HepG2 (cell line): ENCODE measurements at regions not wholly inside any gene's neighbourhood (a gene's known extent, or its start where the extent isn't known, plus 50 kb on each side); places are given as distances from the start of the nearest gene placed in this dataset.

Source experiments
- ATAC-seq: fragments of 200-7000 bp; cut with Tn5 transposase; 3 replicates; pipeline ENCODE4 v1.9.1; 2020; ENCODE audit warnings: mild to moderate bottlenecking, moderate library complexity
- BruUV-seq: library from RNA; stranded (reverse); fragments of 400-500 nt; replicated peaks from 2 replicates; lab custom pipeline; 2021; lab: Mats Ljungman, UMichigan
- CTCF ChIA-PET: fragments of 300-600 bp; formaldehyde crosslinking; extraction: SDS; loops from one replicate; lab custom pipeline; 2021; ENCODE audit warnings: low total read pairs, inconsistent platforms, low intra/inter-chr PET ratio; lab: Yijun Ruan, JAX
- POLR2A ChIA-PET: fragments of 350-600 bp; sonication (Branson Sonifier 250); formaldehyde crosslinking; loops from one replicate; lab custom pipeline; 2020; ENCODE audit warnings: antibody characterized with exemption, inconsistent platforms; lab: Yijun Ruan, JAX
- DNase-seq: peaks from one replicate; pipeline ENCODE4 v3.0.0-alpha.2; 2015; ENCODE audit warnings: low spot score
- FAIRE-seq: peaks from 3 replicates; lab custom pipeline; 2011; peaks lifted over from hg19 to GRCh38; lab: Jason Lieb, UNC
- H2AFZ ChIP-seq: one replicate; pipeline ENCODE4 v1.6.1; 2011; ENCODE audit warnings: low read length, inconsistent platforms
- H3K27ac ChIP-seq: fragments of 300-600 bp; 3 replicates; pipeline ENCODE4 v1.8.0; 2011; ENCODE audit warnings: mixed run types, mild to moderate bottlenecking, mixed read lengths, low read length, inconsistent platforms; ENCODE audit not compliant: insufficient read depth; ENCODE audit errors: extremely low read length
- H3K27me3 ChIP-seq, 2 experiments: fragments of 200-600 bp in 1 of 2; 2 replicates in 1 of 2; 3 replicates in 1 of 2; pipeline versions ENCODE4 v1.6.0 to v1.8.0; 2011; ENCODE audit warnings: low read length in 2 of 2, mild to moderate bottlenecking in 2 of 2, moderate library complexity in 2 of 2, inconsistent platforms in 1 of 2; ENCODE audit not compliant: insufficient read depth in 2 of 2, control insufficient read depth in 1 of 2
- H3K36me3 ChIP-seq, 2 experiments: fragments of 200-600 bp in 1 of 2; replicated peaks in 1 of 2; 2 replicates in 1 of 2; 3 replicates in 1 of 2; pipeline versions ENCODE4 v1.5.1 to v1.8.0; 2011; ENCODE audit warnings: low read length in 2 of 2, inconsistent platforms in 1 of 2; ENCODE audit not compliant: insufficient read depth in 2 of 2, control insufficient read depth in 1 of 2
- H3K4me1 ChIP-seq: 2 replicates; pipeline ENCODE4 v1.5.1; 2012; ENCODE audit warnings: low read length, inconsistent platforms; ENCODE audit not compliant: insufficient read depth
- H3K4me2 ChIP-seq: 2 replicates; pipeline ENCODE4 v1.6.0; 2011; ENCODE audit warnings: low read depth, low read length, inconsistent platforms
- H3K4me3 ChIP-seq, 3 experiments: fragments of 200-600 bp in 1 of 3; sonication (generic), shearing (Covaris generic) in 1 of 3; replicated peaks in 1 of 3; 2 replicates each; pipeline ENCODE4 v1.5.1; 2011 to 2016; ENCODE audit warnings: low read length in 3 of 3, inconsistent platforms in 2 of 3, low read depth in 2 of 3, mild to moderate bottlenecking in 2 of 3, control low read depth in 1 of 3, mixed read lengths in 1 of 3; ENCODE audit not compliant: insufficient read depth in 1 of 3
- H3K79me2 ChIP-seq: one replicate; pipeline ENCODE4 v1.6.1; 2011; ENCODE audit warnings: low read length, inconsistent platforms; ENCODE audit not compliant: insufficient read depth
- H3K9ac ChIP-seq: 2 replicates; pipeline ENCODE4 v1.6.0; 2011; ENCODE audit warnings: mild to moderate bottlenecking, low read depth, low read length, inconsistent platforms; ENCODE audit not compliant: insufficient read depth
- H3K9me3 ChIP-seq: 2 replicates; pipeline ENCODE4 v1.5.1; 2012; ENCODE audit warnings: mild to moderate bottlenecking, low read length
- H4K20me1 ChIP-seq: 2 replicates; pipeline ENCODE4 v1.6.0; 2011; ENCODE audit warnings: inconsistent platforms, mild to moderate bottlenecking, low read length, moderate library complexity; ENCODE audit not compliant: insufficient read depth
- FOXK1 ChIP-seq: sonication (generic); formaldehyde crosslinking; IDR thresholded peaks from 2 replicates; pipeline ENCODE4 v1.4.0; 2020; ENCODE audit warnings: low read depth, missing genetic modification reagents, borderline replicate concordance
- KDM2A ChIP-seq: sonication (generic); formaldehyde crosslinking; IDR thresholded peaks from 2 replicates; pipeline ENCODE4 v1.4.0; 2020; ENCODE audit warnings: low read depth, missing genetic modification reagents, borderline replicate concordance
- PHB2 ChIP-seq: fragments of 450-650 bp; IDR thresholded peaks from 2 replicates; pipeline ENCODE4 v1.6.1; 2018; ENCODE audit not compliant: partially characterized antibody
- TBP ChIP-seq: sonication (generic); formaldehyde crosslinking; IDR thresholded peaks from 2 replicates; pipeline ENCODE4 v1.5.0; 2020; ENCODE audit warnings: missing genetic modification reagents
- TFDP2 ChIP-seq: sonication (generic); formaldehyde crosslinking; IDR thresholded peaks from 2 replicates; pipeline ENCODE4 v1.4.0; 2020; ENCODE audit warnings: missing genetic modification reagents
- ZC3H4 ChIP-seq: sonication (generic); formaldehyde crosslinking; IDR thresholded peaks from 2 replicates; pipeline ENCODE4 v1.4.0; 2020; ENCODE audit warnings: missing genetic modification reagents, borderline replicate concordance
- ZNF253 ChIP-seq: sonication (generic); formaldehyde crosslinking; IDR thresholded peaks from 2 replicates; pipeline ENCODE4 v1.8.0; 2022; ENCODE audit warnings: mild to moderate bottlenecking, missing genetic modification reagents, borderline replicate concordance
- ZNF557 ChIP-seq: sonication (generic); formaldehyde crosslinking; IDR thresholded peaks from 2 replicates; pipeline ENCODE4 v1.4.0; 2020; ENCODE audit warnings: missing genetic modification reagents
- ZNF597 ChIP-seq: sonication (generic); formaldehyde crosslinking; IDR thresholded peaks from 2 replicates; pipeline ENCODE4 v1.5.0; 2020; ENCODE audit warnings: missing genetic modification reagents
- WGBS: methylation state at CpG from one replicate; pipeline ENCODE4 v1.1.6; 2017; ENCODE audit warnings: low lambda C conversion rate; 5-methylcytosine and 5-hydroxymethylcytosine counted together
- in situ Hi-C: cut with HindIII; loops from 2 replicates; pipeline ENCODE4 v1.10.0; 2017; ENCODE audit warnings: low pct_unique_long_range_greater_than_20kb; ENCODE audit not compliant: extremely low pct_ligation_motif_present
- intact Hi-C: fragments of 100-400 bp; cut with micrococcal nuclease; formaldehyde crosslinking; loops from one replicate; pipeline ENCODE4 v1.10.0; 2022; ENCODE audit not compliant: unreplicated experiment
- TF ChIP-seq, protein P1 (sequence below): fragments of 450-650 bp; IDR thresholded peaks from 2 replicates; pipeline ENCODE4 v1.6.1; 2016
- TF ChIP-seq, protein P2 (sequence below): sonication (generic); formaldehyde crosslinking; IDR thresholded peaks from 2 replicates; pipeline ENCODE4 v1.8.1; 2023; ENCODE audit warnings: mild to moderate bottlenecking, inconsistent platforms, moderate library complexity, missing genetic modification reagents, borderline replicate concordance
- TF ChIP-seq, protein P3 (sequence below), 2 experiments: fragments of 450-650 bp in 1 of 2; sonication (generic) in 1 of 2; formaldehyde crosslinking; IDR thresholded peaks; 2 replicates each; pipeline versions ENCODE4 v1.5.0 to v1.8.0; 2020 to 2022; ENCODE audit warnings: mild to moderate bottlenecking in 1 of 2, missing genetic modification reagents in 1 of 2

DNA sequence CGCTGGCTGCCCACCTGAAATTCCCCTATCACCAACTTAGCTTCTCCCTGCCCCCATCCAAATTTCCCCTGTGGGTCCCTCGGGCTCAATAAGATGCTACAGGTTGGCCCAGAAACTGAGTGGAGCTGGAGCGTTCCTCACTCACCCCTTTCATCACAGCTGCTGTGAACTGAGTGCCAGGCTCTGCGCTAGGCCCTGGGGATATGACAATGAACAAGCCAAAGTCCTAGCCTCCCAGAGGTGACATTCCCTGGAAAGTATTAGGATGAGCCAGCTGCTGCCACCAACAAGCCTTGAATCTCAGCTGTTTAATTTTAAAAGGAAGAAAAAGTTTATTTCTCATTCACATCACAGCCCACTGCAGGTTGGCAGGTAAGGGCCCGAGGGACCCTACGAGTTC is 86.6 kb upstream of the EYA2 start (continued):
- TF ChIP-seq, protein P1, sequence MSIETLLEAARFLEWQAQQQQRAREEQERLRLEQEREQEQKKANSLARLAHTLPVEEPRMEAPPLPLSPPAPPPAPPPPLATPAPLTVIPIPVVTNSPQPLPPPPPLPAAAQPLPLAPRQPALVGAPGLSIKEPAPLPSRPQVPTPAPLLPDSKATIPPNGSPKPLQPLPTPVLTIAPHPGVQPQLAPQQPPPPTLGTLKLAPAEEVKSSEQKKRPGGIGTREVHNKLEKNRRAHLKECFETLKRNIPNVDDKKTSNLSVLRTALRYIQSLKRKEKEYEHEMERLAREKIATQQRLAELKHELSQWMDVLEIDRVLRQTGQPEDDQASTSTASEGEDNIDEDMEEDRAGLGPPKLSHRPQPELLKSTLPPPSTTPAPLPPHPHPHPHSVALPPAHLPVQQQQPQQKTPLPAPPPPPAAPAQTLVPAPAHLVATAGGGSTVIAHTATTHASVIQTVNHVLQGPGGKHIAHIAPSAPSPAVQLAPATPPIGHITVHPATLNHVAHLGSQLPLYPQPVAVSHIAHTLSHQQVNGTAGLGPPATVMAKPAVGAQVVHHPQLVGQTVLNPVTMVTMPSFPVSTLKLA, result no peak
- TF ChIP-seq TBP (no peak), FOXK1 (CRISPR knock-in tag) (no peak), PHB2 (no peak)

DNA sequence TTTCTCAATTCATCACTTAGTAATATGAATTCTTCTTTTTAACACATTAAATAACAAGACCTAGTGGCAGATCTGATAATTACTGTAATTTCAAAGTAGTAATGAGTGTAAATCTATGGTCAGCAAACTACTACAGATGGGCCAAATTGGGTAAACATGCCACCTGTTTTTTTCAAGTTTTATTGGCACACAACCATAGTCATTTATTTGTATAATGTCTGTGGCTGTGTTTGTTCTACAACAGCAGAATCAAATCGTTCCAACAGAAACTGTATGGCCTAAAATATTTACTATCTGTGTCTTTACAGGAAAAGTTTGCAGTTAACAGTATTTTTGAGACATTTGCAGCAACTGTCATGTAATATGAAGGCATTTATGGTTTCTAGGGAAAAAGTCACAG is 86.1 kb upstream of the EYA2 start:
- Histone ChIP-seq H3K9ac (no peak overlapping the region), H2AFZ (no peak overlapping the region), H3K27ac (no peak overlapping the region), H3K9me3 (no peaks in the 10 kb centered on the region), H3K79me2 (no peaks in the 10 kb centered on the region), H3K4me3 (no peak overlapping the region), H3K4me1 (no peaks in the 10 kb centered on the region), H4K20me1 (no peaks in the 10 kb centered on the region; the same call in 1 of the 2 replicates), H3K4me2 (no peak overlapping the region), H3K36me3 (no peaks in the 10 kb centered on the region), H3K27me3 (peaks cover under 1 to 53% of the 10 kb centered on the region in 2 experiments; a peak in 4 of 5 replicates)
- ChIA-PET CTCF (no interaction called here), POLR2A (no interaction called here)
- no TSS peak for BruUV-seq
- no peak for TF ChIP-seq ZC3H4 (CRISPR knock-in tag)
- no peak for TF ChIP-seq ZNF597 (CRISPR knock-in tag)
- no peak for TF ChIP-seq ZNF253
- TF ChIP-seq TFDP2 (CRISPR knock-in tag), result no peak
- TF ChIP-seq, protein P2, sequence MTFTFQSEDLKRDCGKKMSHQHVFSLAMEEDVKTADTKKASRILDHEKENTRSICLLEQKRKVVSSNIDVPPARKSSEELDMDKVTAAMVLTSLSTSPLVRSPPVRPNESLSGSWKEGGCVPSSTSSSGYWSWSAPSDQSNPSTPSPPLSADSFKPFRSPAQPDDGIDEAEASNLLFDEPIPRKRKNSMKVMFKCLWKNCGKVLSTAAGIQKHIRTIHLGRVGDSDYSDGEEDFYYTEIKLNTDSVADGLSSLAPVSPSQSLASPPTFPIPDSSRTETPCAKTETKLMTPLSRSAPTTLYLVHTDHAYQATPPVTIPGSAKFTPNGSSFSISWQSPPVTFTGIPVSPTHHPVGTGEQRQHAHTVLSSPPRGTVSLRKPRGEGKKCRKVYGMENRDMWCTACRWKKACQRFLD, result no peak
- TF ChIP-seq ZNF557 (CRISPR knock-in tag), result no peak
- no peak for TF ChIP-seq KDM2A (CRISPR knock-in tag)
- TF ChIP-seq, protein P3, sequence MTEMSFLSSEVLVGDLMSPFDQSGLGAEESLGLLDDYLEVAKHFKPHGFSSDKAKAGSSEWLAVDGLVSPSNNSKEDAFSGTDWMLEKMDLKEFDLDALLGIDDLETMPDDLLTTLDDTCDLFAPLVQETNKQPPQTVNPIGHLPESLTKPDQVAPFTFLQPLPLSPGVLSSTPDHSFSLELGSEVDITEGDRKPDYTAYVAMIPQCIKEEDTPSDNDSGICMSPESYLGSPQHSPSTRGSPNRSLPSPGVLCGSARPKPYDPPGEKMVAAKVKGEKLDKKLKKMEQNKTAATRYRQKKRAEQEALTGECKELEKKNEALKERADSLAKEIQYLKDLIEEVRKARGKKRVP (CRISPR knock-in tag; IDR thresholded peaks at IDR 0.05), result no peak
- in situ Hi-C loops (no loop called here), intact Hi-C loops (no loop called here)
- ATAC-seq (no peak), FAIRE-seq (no peak), DNase-seq (no peak)
- WGBS, result 2% methylated on average over 1 of the region's 1 CpG
